Cardiac fibroblast (primary cell): ENCODE measurements at regions not wholly inside any gene's neighbourhood (a gene's known extent, or its start where the extent isn't known, plus 50 kb on each side); places are given as distances from the start of the nearest gene placed in this dataset.

ENCODE experiments used
- DNase-seq, 2 donors: peaks; one replicate each; pipeline versions ENCODE4 v3.0.0 to v3.0.0-alpha.2; 2010; ENCODE audit warnings: low read depth in 2 of 2
- H3K4me3 ChIP-seq, 2 donors: replicated peaks in 1 of 2; 1 replicate in 1 of 2; 2 replicates in 1 of 2; pipeline ENCODE4 v1.5.1; 2011; ENCODE audit warnings: low read depth in 2 of 2, low read length in 2 of 2, mild to moderate bottlenecking in 2 of 2, moderate library complexity in 1 of 2
- CTCF ChIP-seq: IDR thresholded peaks from one replicate; pipeline ENCODE4 v1.5.1; 2011; ENCODE audit warnings: low read depth, mild to moderate bottlenecking, low read length, inconsistent platforms

- no peak for TF ChIP-seq CTCF
- peak overlapping the region in 1 of 2 donors; percentile 17 for H3K4me3 ChIP-seq
- peak; percentile 27 to 53 for DNase-seq
Observed at GRCh38 chr16:85461814-85462713, 151.1 kb upstream of the GSE1 start.

GRCh38 chr16:85462714-85463611 lies 150.2 kb upstream of the GSE1 start:
- no peak overlapping the region for H3K4me3 ChIP-seq
- no peak for TF ChIP-seq CTCF
- DNase-seq, result no peak

- TF ChIP-seq CTCF, result no peak
Observed at GRCh38 chr16:85463672-85464382, 149.3 kb upstream of the GSE1 start.

GRCh38 chr16:85464383-85465305 lies 148.5 kb upstream of the GSE1 start:
- H3K4me3 ChIP-seq, result no peak overlapping the region
- no peak for DNase-seq
- no peak for TF ChIP-seq CTCF

More at GRCh38 chr16:85463672-85464382, 149.3 kb upstream of the GSE1 start:
- DNase-seq, result no peak
- no peak overlapping the region for H3K4me3 ChIP-seq

- TF ChIP-seq CTCF, result no peak
- peak; percentile 64 to 65 for DNase-seq
- no peak overlapping the region for H3K4me3 ChIP-seq
Observed at GRCh38 chr16:85465328-85466303, 147.5 kb upstream of the GSE1 start.
